H1 (cell line): ENCODE measurements at regions not wholly inside any gene's neighbourhood (a gene's known extent, or its start where the extent isn't known, plus 50 kb on each side); places are given as distances from the start of the nearest gene placed in this dataset.

Experiments
- BCL11A ChIP-seq, 2 experiments: IDR thresholded peaks; one replicate each; pipeline ENCODE4 v1.6.1; 2011; ENCODE audit warnings: low read depth in 2 of 2, low read length in 2 of 2, mild to moderate bottlenecking in 2 of 2
- EGR1 ChIP-seq: IDR thresholded peaks from 2 replicates; pipeline ENCODE4 v1.6.1; 2011; ENCODE audit warnings: low read depth, low read length, borderline replicate concordance
- HDAC6 ChIP-seq: IDR thresholded peaks from one replicate; pipeline ENCODE4 v1.7.1; 2012; ENCODE audit warnings: low read depth, mild to moderate bottlenecking, inconsistent platforms, low read length, moderate library complexity
- MAFK ChIP-seq: IDR thresholded peaks from 2 replicates; pipeline ENCODE4 v1.6.1; 2012; ENCODE audit warnings: low read depth, mild to moderate bottlenecking, improper control_type of control experiment, low read length
- PHF8 ChIP-seq: fragments of 200-600 bp; sonication (generic); conservative IDR thresholded peaks from 2 replicates; pipeline ENCODE4 v1.7.1; 2012; ENCODE audit warnings: low read depth, mild to moderate bottlenecking, inconsistent platforms, low read length, moderate library complexity
- TF ChIP-seq, protein P1 (sequence below): IDR thresholded peaks from 2 replicates; pipeline ENCODE4 v1.6.1; 2012; ENCODE audit warnings: inconsistent platforms

DNA sequence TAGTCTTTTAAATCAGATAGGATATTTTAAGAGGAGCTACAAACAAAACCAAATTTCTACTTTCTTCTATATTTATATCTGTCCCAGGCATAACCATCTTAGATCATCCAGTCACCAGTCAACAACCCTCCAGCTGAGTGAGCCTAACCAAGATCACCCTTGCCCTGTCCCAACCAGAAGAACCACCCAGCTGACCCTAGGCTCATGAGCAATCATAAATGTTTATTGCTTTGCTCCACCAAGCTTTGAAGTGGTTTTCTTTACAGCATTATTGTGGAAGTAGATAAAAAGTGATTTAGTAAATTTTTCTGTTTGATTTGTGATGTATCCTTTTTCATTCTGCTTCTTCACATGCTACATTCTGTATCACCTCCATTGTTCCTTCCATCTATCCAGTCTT lies 167.2 kb upstream of the PIEZO2 start (continued):
- TF ChIP-seq HDAC6 (no peak), BCL11A (IDR thresholded peaks at IDR 0.05; ENCODE audit: low read depth in 2 of 2, low read length in 2 of 2) (no peak), MAFK (no peak), EGR1 (no peak), PHF8 (no peak)
- TF ChIP-seq, protein P1, sequence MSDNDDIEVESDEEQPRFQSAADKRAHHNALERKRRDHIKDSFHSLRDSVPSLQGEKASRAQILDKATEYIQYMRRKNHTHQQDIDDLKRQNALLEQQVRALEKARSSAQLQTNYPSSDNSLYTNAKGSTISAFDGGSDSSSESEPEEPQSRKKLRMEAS = no peak
